BE2C (cell line): ENCODE measurements at regions not wholly inside any gene's neighbourhood (a gene's known extent, or its start where the extent isn't known, plus 50 kb on each side); places are given as distances from the start of the nearest gene placed in this dataset.

Source experiments
- DNase-seq: peaks from one replicate; pipeline ENCODE4 v3.0.0-alpha.2; 2020
- H3K27me3 ChIP-seq: fragments of 250-450 bp; sonication (Bioruptor Pico); 2 replicates; pipeline ENCODE4 v1.5.1; 2020; ENCODE audit warnings: mild to moderate bottlenecking
- H3K36me3 ChIP-seq: fragments of 250-450 bp; sonication (Bioruptor Pico); 2 replicates; pipeline ENCODE4 v1.5.1; 2020; ENCODE audit warnings: mild to moderate bottlenecking
- H3K4me1 ChIP-seq: fragments of 250-450 bp; sonication (Bioruptor Pico); 2 replicates; pipeline ENCODE4 v1.5.1; 2020
- H3K4me3 ChIP-seq: 2 replicates; pipeline ENCODE4 v1.5.1; 2011; ENCODE audit warnings: low read depth, low read length
- H3K9me3 ChIP-seq: fragments of 250-450 bp; sonication (Bioruptor Pico); 2 replicates; pipeline ENCODE4 v1.5.1; 2020
- CTCF ChIP-seq: IDR thresholded peaks from 2 replicates; pipeline ENCODE4 v1.5.1; 2012; ENCODE audit warnings: mild to moderate bottlenecking, low read depth, low read length

- Histone ChIP-seq H3K4me1 (no peaks in the 10 kb centered on the region), H3K9me3 (no peaks in the 10 kb centered on the region), H3K27me3 (no peaks in the 10 kb centered on the region), H3K4me3 (no peak overlapping the region), H3K36me3 (no peaks in the 10 kb centered on the region)
- no peak for DNase-seq
- no peak for TF ChIP-seq CTCF
Observed at GRCh38 chr1:21351901-21352300, 61.6 kb upstream of the ECE1 start.

GRCh38 chr1:21350202-21350885 lies 60.1 kb upstream of the ECE1 start:
- H3K27me3 ChIP-seq, result no peaks in the 10 kb centered on the region
- DNase-seq, result no peak

GRCh38 chr1:21349693-21350092 lies 59.4 kb upstream of the ECE1 start:
- Histone ChIP-seq H3K9me3 (no peaks in the 10 kb centered on the region), H3K4me3 (no peak overlapping the region), H3K27me3 (no peaks in the 10 kb centered on the region), H3K4me1 (no peaks in the 10 kb centered on the region), H3K36me3 (no peaks in the 10 kb centered on the region)
- DNase-seq, result no peak
- TF ChIP-seq CTCF, result no peak

More at GRCh38 chr1:21350202-21350885, 60.1 kb upstream of the ECE1 start:
- no peaks in the 10 kb centered on the region for H3K4me1 ChIP-seq
- TF ChIP-seq CTCF, result no peak
- no peak overlapping the region for H3K4me3 ChIP-seq
- H3K9me3 ChIP-seq, result no peaks in the 10 kb centered on the region
- no peaks in the 10 kb centered on the region for H3K36me3 ChIP-seq

GRCh38 chr1:21347072-21347581 lies 56.9 kb upstream of the ECE1 start:
- Histone ChIP-seq H3K4me1 (no peaks in the 10 kb centered on the region), H3K4me3 (no peak overlapping the region), H3K27me3 (no peaks in the 10 kb centered on the region), H3K36me3 (no peaks in the 10 kb centered on the region), H3K9me3 (no peaks in the 10 kb centered on the region)
- TF ChIP-seq CTCF, result no peak
- no peak for DNase-seq

- no peak for DNase-seq
- Histone ChIP-seq H3K4me1 (no peaks in the 10 kb centered on the region), H3K27me3 (no peaks in the 10 kb centered on the region), H3K9me3 (no peaks in the 10 kb centered on the region), H3K36me3 (no peaks in the 10 kb centered on the region), H3K4me3 (peak overlapping the region; percentile 69)
- TF ChIP-seq CTCF, result no peak
Observed at GRCh38 chr1:21346365-21347071, 56.3 kb upstream of the ECE1 start.
